A549 (cell line): ENCODE measurements at regions not wholly inside any gene's neighbourhood (a gene's known extent, or its start where the extent isn't known, plus 50 kb on each side); places are given as distances from the start of the nearest gene placed in this dataset.
"Not testable (repeated sequence)": the region's sequence is repeated elsewhere in the genome, so short reads cannot be mapped to it uniquely, and the experiment has no call there.

Experiments
- CTCF ChIP-seq: fragments of >200 bp; sonication (Bioruptor Twin); formaldehyde crosslinking; IDR thresholded peaks from 3 replicates; pipeline ENCODE4 v1.5.1; 2016
- EP300 ChIP-seq, 2 experiments: fragments of >200 bp; sonication (Bioruptor Twin); formaldehyde crosslinking; IDR thresholded peaks; 2 replicates in 1 of 2; 3 replicates in 1 of 2; pipeline ENCODE4 v1.6.1; 2016 to 2017
- NR3C1 ChIP-seq: fragments of >200 bp; sonication (Bioruptor Twin); formaldehyde crosslinking; IDR thresholded peaks from 3 replicates; pipeline ENCODE4 v1.6.1; 2017
- POLR2A ChIP-seq: IDR thresholded peaks from 2 replicates; pipeline ENCODE4 v1.6.1; 2012; ENCODE audit warnings: mild to moderate bottlenecking, low read length
- TF ChIP-seq, protein P1 (sequence below): IDR thresholded peaks from 2 replicates; pipeline ENCODE4 v1.6.1; 2012; ENCODE audit warnings: low read depth, borderline replicate concordance

- not testable (repeated sequence) for TF ChIP-seq EP300 (IDR thresholded peaks at IDR 0.05); CTCF; POLR2A; NR3C1
- TF ChIP-seq, protein P1, sequence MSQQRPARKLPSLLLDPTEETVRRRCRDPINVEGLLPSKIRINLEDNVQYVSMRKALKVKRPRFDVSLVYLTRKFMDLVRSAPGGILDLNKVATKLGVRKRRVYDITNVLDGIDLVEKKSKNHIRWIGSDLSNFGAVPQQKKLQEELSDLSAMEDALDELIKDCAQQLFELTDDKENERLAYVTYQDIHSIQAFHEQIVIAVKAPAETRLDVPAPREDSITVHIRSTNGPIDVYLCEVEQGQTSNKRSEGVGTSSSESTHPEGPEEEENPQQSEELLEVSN, result not testable (repeated sequence)
Observed at GRCh38 chr11:95610185-95610584, 179.4 kb downstream of the FAM76B start.
